Transverse colon (tissue), 3 donors: ENCODE measurements at regions not wholly inside any gene's neighbourhood (a gene's known extent, or its start where the extent isn't known, plus 50 kb on each side); places are given as distances from the start of the nearest gene placed in this dataset.

Source experiments
- POLR2A ChIP-seq: fragments of 450-650 bp; IDR thresholded peaks from one replicate; pipeline ENCODE4 v1.6.1; 2016; ENCODE audit warnings: antibody characterized with exemption, mild to moderate bottlenecking, moderate library complexity
- TF ChIP-seq, protein P1 (sequence below), 5 experiments: fragments of 200-600 bp in 3 of 5; fragments of 450-650 bp in 2 of 5; sonication (generic) in 3 of 5; IDR thresholded peaks; 1 replicate in 2 of 5; 2 replicates in 3 of 5; pipeline ENCODE4 v1.5.1; 2016 to 2017; ENCODE audit warnings: antibody characterized with exemption in 5 of 5, inconsistent platforms in 3 of 5, mild to moderate bottlenecking in 2 of 5, moderate library complexity in 1 of 5

DNA sequence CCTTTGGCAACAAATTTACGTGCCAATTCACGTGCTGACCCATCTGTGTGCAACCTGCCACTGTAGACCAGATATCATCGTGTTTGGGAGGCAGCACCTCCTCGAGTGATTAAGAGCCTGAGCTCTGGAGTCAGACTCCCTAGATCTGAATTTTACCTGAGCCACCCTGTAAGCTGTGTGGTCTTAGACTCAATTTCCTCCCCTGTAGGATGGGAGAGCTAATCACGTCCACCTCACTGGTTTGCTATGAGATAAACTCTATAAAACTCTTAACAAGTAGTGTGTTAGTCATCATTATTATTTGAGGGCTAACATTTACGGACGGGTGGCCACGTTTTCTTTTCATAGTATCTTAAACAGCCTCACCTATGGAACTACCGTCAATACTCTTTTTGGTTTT lies 220.0 kb upstream of the ADAMTSL1 start:
- TF ChIP-seq, protein P1, sequence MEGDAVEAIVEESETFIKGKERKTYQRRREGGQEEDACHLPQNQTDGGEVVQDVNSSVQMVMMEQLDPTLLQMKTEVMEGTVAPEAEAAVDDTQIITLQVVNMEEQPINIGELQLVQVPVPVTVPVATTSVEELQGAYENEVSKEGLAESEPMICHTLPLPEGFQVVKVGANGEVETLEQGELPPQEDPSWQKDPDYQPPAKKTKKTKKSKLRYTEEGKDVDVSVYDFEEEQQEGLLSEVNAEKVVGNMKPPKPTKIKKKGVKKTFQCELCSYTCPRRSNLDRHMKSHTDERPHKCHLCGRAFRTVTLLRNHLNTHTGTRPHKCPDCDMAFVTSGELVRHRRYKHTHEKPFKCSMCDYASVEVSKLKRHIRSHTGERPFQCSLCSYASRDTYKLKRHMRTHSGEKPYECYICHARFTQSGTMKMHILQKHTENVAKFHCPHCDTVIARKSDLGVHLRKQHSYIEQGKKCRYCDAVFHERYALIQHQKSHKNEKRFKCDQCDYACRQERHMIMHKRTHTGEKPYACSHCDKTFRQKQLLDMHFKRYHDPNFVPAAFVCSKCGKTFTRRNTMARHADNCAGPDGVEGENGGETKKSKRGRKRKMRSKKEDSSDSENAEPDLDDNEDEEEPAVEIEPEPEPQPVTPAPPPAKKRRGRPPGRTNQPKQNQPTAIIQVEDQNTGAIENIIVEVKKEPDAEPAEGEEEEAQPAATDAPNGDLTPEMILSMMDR (IDR thresholded peaks at IDR 0.05) = no peak
- TF ChIP-seq POLR2A = no peak
